Activated CD4-positive, alpha-beta T cell treated with anti-CD3 and anti-CD28 coated beads for 36 hours (primary cell): ENCODE measurements at regions not wholly inside any gene's neighbourhood (a gene's known extent, or its start where the extent isn't known, plus 50 kb on each side); places are given as distances from the start of the nearest gene placed in this dataset.
"Not testable (repeated sequence)": the region's sequence is repeated elsewhere in the genome, so short reads cannot be mapped to it uniquely, and the experiment has no call there.

ENCODE experiments used
- ATAC-seq: fragments of 200-7000 bp; cut with Tn5 transposase; one replicate; pipeline ENCODE4 v1.10.0; 2021; ENCODE audit warnings: mild to moderate bottlenecking, moderate library complexity
- CTCF ChIA-PET: fragments of 350-600 bp; sonication (Branson Sonifier 250); formaldehyde crosslinking; loops from one replicate; lab custom pipeline; 2021; ENCODE audit warnings: antibody characterized with exemption; lab: Charles Lee
- POLR2A ChIA-PET: fragments of 350-600 bp; sonication (Branson Sonifier 250); formaldehyde crosslinking; loops from one replicate; lab custom pipeline; 2021; ENCODE audit warnings: antibody characterized with exemption, inconsistent platforms; lab: Charles Lee
- DNase-seq: peaks from one replicate; pipeline ENCODE4 v3.0.0-alpha.2; 2020
- H3K27ac Mint-ChIP-seq: one replicate; pipeline ENCODE4 v1.8.0; 2021; ENCODE audit warnings: mixed read lengths
- H3K27me3 Mint-ChIP-seq: one replicate; pipeline ENCODE4 v1.8.0; 2021; ENCODE audit warnings: mixed read lengths
- H3K36me3 Mint-ChIP-seq: one replicate; pipeline ENCODE4 v1.8.0; 2021; ENCODE audit warnings: low read depth, mixed read lengths
- H3K4me1 Mint-ChIP-seq: one replicate; pipeline ENCODE4 v1.8.0; 2021; ENCODE audit warnings: mixed read lengths
- H3K4me3 Mint-ChIP-seq: one replicate; pipeline ENCODE4 v1.8.0; 2021; ENCODE audit warnings: mild to moderate bottlenecking, moderate library complexity, mixed read lengths
- H3K9me3 Mint-ChIP-seq: one replicate; pipeline ENCODE4 v1.8.0; 2021; ENCODE audit warnings: low read depth, mixed read lengths
- intact Hi-C, 2 experiments: fragments of 100-400 bp; cut with DNase I in 1 of 2; cut with micrococcal nuclease in 1 of 2; formaldehyde crosslinking; loops; one replicate each; pipeline versions ENCODE4 v1.14.2 to v1.15.1; 2022 to 2024; cut with DNase I, micrococcal nuclease

GRCh38 chr4:144851948-144852347 is 206.0 kb downstream of the HHIP start:
- no peak for DNase-seq
- intact Hi-C loops = no loop called here
- H3K9me3 Mint-ChIP-seq = no peaks in the 10 kb centered on the region
- H3K27me3 Mint-ChIP-seq = peaks cover 2% of the 10 kb centered on the region
- no peaks in the 10 kb centered on the region for H3K4me1 Mint-ChIP-seq
- H3K4me3 Mint-ChIP-seq = no peak overlapping the region
- no peak overlapping the region for H3K27ac Mint-ChIP-seq
- ATAC-seq = no peak
- H3K36me3 Mint-ChIP-seq = no peaks in the 10 kb centered on the region
- ChIA-PET CTCF (no interaction called here), POLR2A (no interaction called here)

- CTCF ChIA-PET = no interaction called here
- H3K4me3 Mint-ChIP-seq = no peak overlapping the region
- POLR2A ChIA-PET = no interaction called here
- H3K36me3 Mint-ChIP-seq = no peaks in the 10 kb centered on the region
- peaks cover 15% of the 10 kb centered on the region for H3K9me3 Mint-ChIP-seq
- no peaks in the 10 kb centered on the region for H3K4me1 Mint-ChIP-seq
- H3K27me3 Mint-ChIP-seq = no peaks in the 10 kb centered on the region
- H3K27ac Mint-ChIP-seq = no peak overlapping the region
- intact Hi-C loops = no loop called here
- DNase-seq (no peak), ATAC-seq (no peak)
These were observed 215.5 kb downstream of the HHIP start for GRCh38 chr4:144861471-144861870.

DNA sequence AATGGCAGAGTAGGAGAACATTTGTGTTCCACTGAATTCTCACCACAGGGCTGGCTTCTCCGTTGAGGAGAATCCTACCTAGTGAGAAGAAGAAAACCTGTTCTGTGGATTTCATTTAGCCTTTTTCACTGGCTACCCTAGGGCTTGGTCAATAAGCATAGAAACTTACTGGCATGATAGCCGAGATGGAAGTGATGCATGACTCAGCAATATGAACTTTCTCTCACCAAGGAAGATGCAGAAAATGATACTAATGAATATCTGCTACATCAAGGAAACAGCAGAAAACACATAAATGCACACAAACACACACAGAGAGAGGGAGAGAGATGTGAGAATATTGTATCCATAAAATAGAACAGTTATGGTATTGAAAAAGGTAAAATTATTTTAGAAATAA is 216.3 kb downstream of the HHIP start:
- intact Hi-C loops = no loop called here

DNA sequence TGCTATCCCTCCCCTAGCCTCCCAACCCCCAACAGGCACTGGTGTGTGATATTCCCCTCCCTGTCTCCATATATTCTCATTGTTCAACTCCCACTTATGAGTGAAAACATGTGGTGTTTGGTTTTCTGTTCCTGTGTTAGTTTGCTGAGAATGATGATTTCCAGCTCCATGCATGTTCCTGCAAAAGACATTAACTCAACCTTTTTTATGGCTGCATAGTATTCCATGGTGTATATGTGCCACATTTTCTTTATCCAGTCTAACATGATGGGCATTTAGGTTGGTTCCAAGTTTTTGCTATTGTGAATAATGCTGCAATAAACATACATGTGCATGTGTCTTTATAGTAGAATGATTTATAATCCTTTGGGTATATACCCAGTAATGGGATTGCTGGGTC is 218.9 kb downstream of the HHIP start:
- H3K4me1 Mint-ChIP-seq, H3K27me3 Mint-ChIP-seq, intact Hi-C loops, H3K27ac Mint-ChIP-seq, DNase-seq, POLR2A ChIA-PET, ATAC-seq, H3K36me3 Mint-ChIP-seq, H3K4me3 Mint-ChIP-seq, CTCF ChIA-PET: not testable (repeated sequence)
- peaks cover 12% of the 10 kb centered on the region for H3K9me3 Mint-ChIP-seq

More for the DNA sequence above, 216.3 kb downstream of the HHIP start:
- Mint-ChIP-seq H3K4me1 (no peaks in the 10 kb centered on the region), H3K27ac (no peak overlapping the region), H3K27me3 (no peaks in the 10 kb centered on the region), H3K36me3 (no peaks in the 10 kb centered on the region), H3K9me3 (peaks cover 15% of the 10 kb centered on the region), H3K4me3 (no peak overlapping the region)
- ATAC-seq = no peak
- no peak for DNase-seq
- POLR2A ChIA-PET = no interaction called here
- CTCF ChIA-PET = interaction anchor here (0.6 kb wide), 1 partner anchor 42 kb away, joined by 3 read pairs; no protein-coding TSS in a partner anchor

DNA sequence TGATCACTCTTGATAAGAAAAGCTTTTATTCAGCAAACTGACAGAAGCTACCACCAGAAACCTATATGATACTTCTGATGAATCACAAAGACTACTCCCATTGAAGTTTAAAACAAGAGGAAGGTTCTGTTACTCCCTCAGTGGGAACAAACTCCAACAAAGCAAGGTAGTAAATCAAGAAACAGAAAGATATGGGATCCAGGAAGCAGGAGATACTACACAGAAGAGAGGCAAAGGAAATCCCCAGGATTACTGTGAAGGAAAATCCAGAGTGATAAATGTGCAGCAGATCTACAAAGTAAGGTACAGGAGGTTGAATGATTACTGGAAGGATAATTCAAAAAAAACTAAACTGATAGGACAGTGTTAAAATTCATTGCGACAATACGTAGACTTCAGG is 222.4 kb downstream of the HHIP start:
- Mint-ChIP-seq H3K4me3 (no peak overlapping the region), H3K27me3 (peaks cover 2% of the 10 kb centered on the region), H3K4me1 (no peaks in the 10 kb centered on the region), H3K9me3 (peaks cover 11% of the 10 kb centered on the region), H3K36me3 (no peaks in the 10 kb centered on the region), H3K27ac (no peak overlapping the region)
- intact Hi-C loops = no loop called here
- ChIA-PET CTCF (no interaction called here), POLR2A (no interaction called here)
- ATAC-seq (no peak), DNase-seq (no peak)

GRCh38 chr4:144872508-144873225 is 225.3 kb downstream of the ANAPC10 start:
- no peak for DNase-seq
- CTCF ChIA-PET = interaction anchor here (0.7 kb wide), 1 partner anchor 13 kb away, joined by 3 read pairs; no protein-coding TSS in a partner anchor
- H3K27ac Mint-ChIP-seq = no peak overlapping the region
- intact Hi-C loops = no loop called here
- ATAC-seq = no peak
- peaks cover 2% of the 10 kb centered on the region for H3K27me3 Mint-ChIP-seq
- peaks cover 3% of the 10 kb centered on the region for H3K9me3 Mint-ChIP-seq
- no peaks in the 10 kb centered on the region for H3K4me1 Mint-ChIP-seq
- POLR2A ChIA-PET = no interaction called here
- no peaks in the 10 kb centered on the region for H3K36me3 Mint-ChIP-seq
- no peak overlapping the region for H3K4me3 Mint-ChIP-seq

GRCh38 chr4:144873226-144873990 is 224.6 kb downstream of the ANAPC10 start:
- H3K9me3 Mint-ChIP-seq = no peaks in the 10 kb centered on the region
- H3K4me1 Mint-ChIP-seq = no peaks in the 10 kb centered on the region
- no peak overlapping the region for H3K27ac Mint-ChIP-seq
- ATAC-seq = no peak
- intact Hi-C loops = no loop called here
- POLR2A ChIA-PET = no interaction called here
- peaks cover 1% of the 10 kb centered on the region for H3K27me3 Mint-ChIP-seq
- H3K4me3 Mint-ChIP-seq = no peak overlapping the region
- DNase-seq = no peak
- no peaks in the 10 kb centered on the region for H3K36me3 Mint-ChIP-seq
- CTCF ChIA-PET = no interaction called here

DNA sequence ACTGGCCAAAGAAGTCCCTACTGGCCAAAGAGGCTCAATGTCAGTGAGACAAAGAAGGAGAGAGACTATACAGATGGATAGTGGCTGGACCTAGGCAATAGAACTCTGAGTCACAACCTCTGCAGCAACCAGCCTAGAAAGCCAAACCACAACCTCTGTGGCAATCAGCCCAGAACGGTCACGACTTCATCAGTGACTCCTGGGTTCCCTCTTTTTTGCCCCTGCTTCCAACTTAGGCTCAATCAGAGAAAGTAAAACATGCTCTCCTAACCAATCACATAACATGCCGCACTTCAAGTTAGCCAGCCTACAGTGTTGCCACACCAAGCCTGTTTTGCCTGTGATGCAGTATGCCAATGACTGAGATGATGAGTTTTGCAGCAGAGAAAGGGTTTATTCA is 203.4 kb downstream of the ANAPC10 start:
- DNase-seq = no peak
- Mint-ChIP-seq H3K4me3 (no peak overlapping the region), H3K27me3 (no peaks in the 10 kb centered on the region), H3K4me1 (no peaks in the 10 kb centered on the region), H3K27ac (no peak overlapping the region), H3K9me3 (no peaks in the 10 kb centered on the region), H3K36me3 (no peaks in the 10 kb centered on the region)
- intact Hi-C loops = no loop called here
- ChIA-PET POLR2A (no interaction called here), CTCF (no interaction called here)
- no peak for ATAC-seq

GRCh38 chr4:144899393-144899792 is 198.6 kb downstream of the ANAPC10 start:
- Mint-ChIP-seq H3K36me3 (no peaks in the 10 kb centered on the region), H3K4me3 (no peak overlapping the region), H3K27ac (no peak overlapping the region), H3K9me3 (no peaks in the 10 kb centered on the region), H3K4me1 (no peaks in the 10 kb centered on the region), H3K27me3 (no peaks in the 10 kb centered on the region)
- ChIA-PET CTCF (no interaction called here), POLR2A (no interaction called here)
- no peak for DNase-seq
- intact Hi-C loops = no loop called here
- no peak for ATAC-seq

DNA sequence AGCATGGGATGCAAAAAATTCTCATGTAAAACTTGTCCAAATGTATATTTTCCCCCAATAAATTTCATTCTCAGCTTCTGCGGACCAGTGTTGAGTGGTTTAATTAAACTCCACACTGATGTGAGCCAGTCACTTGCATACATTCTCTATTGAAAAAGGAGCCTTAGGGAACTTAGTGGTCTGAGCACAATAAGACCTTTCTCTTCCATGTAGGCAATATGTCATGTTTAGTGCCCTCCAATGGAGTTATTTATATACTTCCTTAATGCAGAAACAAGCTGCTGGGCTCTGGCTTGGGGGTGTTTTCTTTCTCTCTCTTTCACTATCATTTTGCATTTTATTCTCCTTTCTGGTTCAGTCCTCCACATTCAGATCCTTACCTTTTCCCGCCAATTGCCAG is 196.9 kb downstream of the ANAPC10 start:
- no peak overlapping the region for H3K27ac Mint-ChIP-seq
- H3K9me3 Mint-ChIP-seq = no peaks in the 10 kb centered on the region
- H3K36me3 Mint-ChIP-seq = no peaks in the 10 kb centered on the region
- no peak for DNase-seq
- intact Hi-C loops = no loop called here
- H3K4me1 Mint-ChIP-seq = no peaks in the 10 kb centered on the region
- ATAC-seq = no peak
- no peak overlapping the region for H3K4me3 Mint-ChIP-seq
- no peaks in the 10 kb centered on the region for H3K27me3 Mint-ChIP-seq
- POLR2A ChIA-PET = no interaction called here
- CTCF ChIA-PET = no interaction called here

DNA sequence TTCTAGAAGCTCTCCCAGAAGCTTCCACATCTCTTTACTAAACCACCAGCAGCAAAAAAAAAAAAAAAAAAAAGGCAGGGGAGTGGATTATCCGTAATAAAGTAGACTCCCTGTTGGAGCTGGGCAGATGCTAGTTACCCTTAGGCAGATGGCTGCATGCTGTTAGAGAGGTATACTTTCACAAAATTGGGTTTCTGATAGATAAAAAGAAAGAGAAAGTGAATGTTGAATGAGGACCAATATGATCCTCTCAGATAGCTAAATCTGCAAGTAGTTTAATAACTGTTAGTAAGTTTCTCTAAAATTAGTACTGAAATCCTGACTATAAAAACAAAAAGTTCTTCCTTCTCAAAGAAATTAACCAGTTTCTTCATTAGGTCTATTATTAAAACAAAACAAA is 195.4 kb downstream of the ANAPC10 start:
- Mint-ChIP-seq H3K27ac (no peak overlapping the region), H3K4me1 (no peaks in the 10 kb centered on the region), H3K4me3 (no peak overlapping the region), H3K27me3 (peaks cover 4% of the 10 kb centered on the region), H3K36me3 (no peaks in the 10 kb centered on the region), H3K9me3 (no peaks in the 10 kb centered on the region)
- CTCF ChIA-PET = interaction anchor here (0.5 to 1.0 kb wide), 5 partner anchors 21 to 465 kb away, joined by 3 read pairs; no protein-coding TSS in a partner anchor
- ATAC-seq (no peak), DNase-seq (no peak)
- intact Hi-C loops = no loop called here
- POLR2A ChIA-PET = no interaction called here
